ENCODE measurements at regions not wholly inside any gene's neighbourhood (a gene's known extent, or its start where the extent isn't known, plus 50 kb on each side); places are given as distances from the start of the nearest gene placed in this dataset.

- DNase-seq (ENCODE audit: low spot score): no peak
Observed at GRCh38 chr20:11569163-11569562, 348.5 kb upstream of the BTBD3 start.

- DNase-seq (ENCODE audit: low spot score): no peak
Observed at GRCh38 chr20:11573507-11573906, 344.2 kb upstream of the BTBD3 start.

- no peak for DNase-seq (ENCODE audit: low spot score)
Observed at GRCh38 chr20:11581271-11581670, 336.4 kb upstream of the BTBD3 start.

- no peak for DNase-seq (ENCODE audit: low spot score)
Observed at GRCh38 chr20:11582060-11582459, 335.6 kb upstream of the BTBD3 start.

GRCh38 chr20:11585752-11586352 lies 331.8 kb upstream of the BTBD3 start:
- DNase-seq (ENCODE audit: low spot score): no peak

- no peak for DNase-seq (ENCODE audit: low spot score)
Observed at GRCh38 chr20:11588875-11589274, 328.8 kb upstream of the BTBD3 start.

- no peak for DNase-seq (ENCODE audit: low spot score)
Observed at GRCh38 chr20:11591965-11592364, 325.7 kb upstream of the BTBD3 start.

- no peak for DNase-seq (ENCODE audit: low spot score)
Observed at GRCh38 chr20:11604339-11604738, 313.4 kb upstream of the BTBD3 start.

GRCh38 chr20:11607047-11607446 lies 310.6 kb upstream of the BTBD3 start:
- DNase-seq (ENCODE audit: low spot score): no peak

GRCh38 chr20:11608736-11609135 lies 309.0 kb upstream of the BTBD3 start:
- DNase-seq (ENCODE audit: low spot score): no peak

- DNase-seq (ENCODE audit: low spot score): no peak
Observed at GRCh38 chr20:11624704-11625103, 293.0 kb upstream of the BTBD3 start.

GRCh38 chr20:11626551-11626950 lies 291.1 kb upstream of the BTBD3 start:
- DNase-seq (ENCODE audit: low spot score): no peak

- no peak for DNase-seq (ENCODE audit: low spot score)
Observed at GRCh38 chr20:11642866-11643265, 274.8 kb upstream of the BTBD3 start.

- no peak for DNase-seq (ENCODE audit: low spot score)
Observed at GRCh38 chr20:11646359-11646758, 271.3 kb upstream of the BTBD3 start.

GRCh38 chr20:11650566-11650965 lies 267.1 kb upstream of the BTBD3 start:
- DNase-seq (ENCODE audit: low spot score): no peak

- DNase-seq (ENCODE audit: low spot score): no peak
Observed at GRCh38 chr20:11651138-11651537, 266.6 kb upstream of the BTBD3 start.

- DNase-seq (ENCODE audit: low spot score): no peak
Observed at GRCh38 chr20:11651647-11652046, 266.0 kb upstream of the BTBD3 start.

GRCh38 chr20:11652128-11652527 lies 265.6 kb upstream of the BTBD3 start:
- DNase-seq (ENCODE audit: low spot score): no peak

GRCh38 chr20:11654766-11655165 lies 262.9 kb upstream of the BTBD3 start:
- no peak for DNase-seq (ENCODE audit: low spot score)

- no peak for DNase-seq (ENCODE audit: low spot score)
Observed at GRCh38 chr20:11660673-11661072, 257.0 kb upstream of the BTBD3 start.

- DNase-seq (ENCODE audit: low spot score): no peak
Observed at GRCh38 chr20:11671015-11671511, 246.6 kb upstream of the BTBD3 start.

- DNase-seq (ENCODE audit: low spot score): no peak
Observed at GRCh38 chr20:11672959-11673358, 244.7 kb upstream of the BTBD3 start.

GRCh38 chr20:11675920-11676629 lies 241.6 kb upstream of the BTBD3 start:
- no peak for DNase-seq (ENCODE audit: low spot score)
